Occipital lobe (tissue), 1 donor: ENCODE measurements at regions not wholly inside any gene's neighbourhood (a gene's known extent, or its start where the extent isn't known, plus 50 kb on each side); places are given as distances from the start of the nearest gene placed in this dataset.

ENCODE experiments used
- DNase-seq: peaks from one replicate; lab custom pipeline; 2025; lab: John Stamatoyannopoulos, UW

DNA sequence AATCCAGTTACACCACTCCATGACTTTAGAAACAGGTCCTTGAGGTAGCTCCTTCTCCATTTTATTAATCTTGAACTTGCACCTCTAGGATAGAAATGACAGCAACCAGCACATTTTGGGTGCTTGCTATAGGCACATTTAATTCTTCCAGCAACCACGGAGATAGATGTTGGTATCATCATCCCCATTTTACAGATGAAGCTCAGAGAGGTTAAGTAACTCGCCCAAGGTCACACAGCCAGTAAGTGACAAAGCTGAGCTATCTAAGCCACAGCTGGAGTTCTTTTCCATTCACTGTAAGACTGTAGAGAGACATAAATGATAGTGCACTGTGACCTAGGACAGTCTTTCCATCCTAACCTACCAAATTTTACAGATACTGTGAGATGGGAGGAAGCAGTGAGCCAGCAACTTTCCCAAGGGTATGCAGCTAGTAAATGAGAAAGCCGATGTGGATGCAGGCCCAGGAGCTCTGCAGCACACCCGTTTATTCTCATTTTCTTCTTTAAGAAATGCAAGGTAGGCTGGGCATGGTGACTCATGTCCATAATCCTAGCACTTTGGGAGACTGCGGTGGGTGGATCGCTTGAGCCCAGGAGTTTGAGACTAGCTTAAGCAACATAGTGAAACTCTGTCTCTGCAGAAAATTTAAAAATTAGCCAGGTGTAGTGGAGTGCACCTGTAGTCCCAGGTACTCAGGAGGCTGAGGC, 103.2 kb downstream of the TBX5 start:
- no peak for DNase-seq

DNA sequence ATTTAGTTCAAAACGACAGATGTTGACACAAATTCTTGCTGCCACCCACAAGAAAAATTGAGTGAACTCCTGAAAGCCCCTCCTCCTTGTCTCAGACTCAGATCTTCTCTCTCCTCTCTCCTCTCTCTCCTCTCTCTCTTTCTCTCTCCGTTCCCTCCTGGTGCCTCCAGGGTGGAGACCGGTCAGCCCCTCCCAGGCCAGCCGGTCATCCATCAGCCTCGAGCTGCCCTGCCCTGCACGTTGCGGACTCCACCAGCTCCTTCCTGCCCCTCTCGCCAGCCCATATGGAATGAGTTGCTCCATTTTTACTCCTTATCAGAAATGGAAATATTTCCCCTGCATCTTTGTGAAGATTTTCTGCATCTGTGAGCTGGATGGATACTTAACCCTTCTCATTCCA, 103.8 kb downstream of the TBX5 start:
- DNase-seq, result no peak

DNA sequence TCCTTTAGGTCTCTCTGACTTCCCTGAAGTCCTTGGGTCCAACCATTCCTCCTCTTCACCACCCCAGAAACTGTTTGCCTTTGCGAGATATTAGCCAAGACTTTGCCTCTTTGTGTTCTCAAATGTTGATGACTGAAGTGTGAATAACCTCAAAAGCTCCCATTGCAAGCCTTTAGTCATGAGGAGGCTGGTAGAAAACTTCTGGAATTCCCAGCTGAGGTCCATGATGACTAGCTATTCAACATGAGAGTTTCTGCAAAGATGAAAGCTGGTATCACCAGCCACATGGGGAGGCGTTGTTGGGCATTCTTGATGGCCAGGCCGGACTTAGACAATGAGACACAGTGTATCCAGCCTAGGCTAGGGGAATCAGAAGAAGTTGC, 111.7 kb downstream of the TBX5 start:
- DNase-seq, result no peak

DNA sequence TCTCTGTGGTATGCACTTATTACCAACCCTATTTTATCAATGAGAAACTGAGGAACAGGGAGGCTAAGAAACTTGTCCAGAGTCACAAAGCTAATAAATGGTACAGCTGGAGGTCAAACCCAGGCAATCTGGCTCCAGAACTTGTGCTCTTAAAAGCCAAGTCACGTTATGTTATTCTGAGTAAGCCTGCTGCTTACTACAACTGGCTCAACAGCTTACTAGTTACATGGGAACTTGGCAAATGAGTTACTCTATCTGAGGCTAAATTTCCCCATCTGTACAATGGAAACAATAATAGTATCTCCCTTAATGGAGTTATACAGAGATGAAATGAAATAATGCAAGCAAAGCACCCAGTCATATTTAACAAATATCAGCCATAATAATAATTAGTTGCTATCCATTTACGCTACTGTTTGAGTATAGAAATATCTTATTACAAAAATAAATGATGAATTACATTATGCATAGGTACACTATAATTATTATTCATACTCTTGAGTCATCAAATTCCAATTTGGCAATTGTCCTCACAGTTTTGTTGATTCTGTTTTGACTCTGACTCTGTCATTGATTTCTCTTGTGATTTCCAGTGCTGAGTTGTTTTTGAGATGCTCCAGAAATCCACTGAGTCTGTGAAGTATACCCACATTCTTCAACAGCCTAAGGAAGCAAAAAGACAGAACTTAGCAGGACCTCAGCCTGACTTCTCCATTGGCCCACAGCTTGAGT, 112.2 kb downstream of the TBX5 start:
- DNase-seq, result no peak

DNA sequence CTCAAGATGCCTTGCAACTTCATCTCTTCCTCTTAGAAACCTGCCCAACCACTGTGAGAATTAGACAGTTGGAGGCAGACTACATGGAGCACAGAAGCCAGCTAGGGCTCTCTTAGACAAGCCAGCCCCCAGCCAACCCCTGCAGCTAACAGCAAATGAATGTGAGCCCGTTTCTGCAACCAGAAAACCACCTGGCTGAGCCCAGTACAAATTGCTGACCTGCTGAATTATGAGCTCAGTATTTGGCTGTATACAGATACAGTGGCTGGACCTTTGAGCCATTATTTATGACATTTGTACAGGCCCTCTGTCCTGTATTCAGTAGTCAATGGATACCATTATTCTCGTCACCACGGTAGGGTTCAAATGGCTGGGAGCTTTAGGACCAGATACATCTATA, 112.9 kb downstream of the TBX5 start:
- DNase-seq, result no peak

DNA sequence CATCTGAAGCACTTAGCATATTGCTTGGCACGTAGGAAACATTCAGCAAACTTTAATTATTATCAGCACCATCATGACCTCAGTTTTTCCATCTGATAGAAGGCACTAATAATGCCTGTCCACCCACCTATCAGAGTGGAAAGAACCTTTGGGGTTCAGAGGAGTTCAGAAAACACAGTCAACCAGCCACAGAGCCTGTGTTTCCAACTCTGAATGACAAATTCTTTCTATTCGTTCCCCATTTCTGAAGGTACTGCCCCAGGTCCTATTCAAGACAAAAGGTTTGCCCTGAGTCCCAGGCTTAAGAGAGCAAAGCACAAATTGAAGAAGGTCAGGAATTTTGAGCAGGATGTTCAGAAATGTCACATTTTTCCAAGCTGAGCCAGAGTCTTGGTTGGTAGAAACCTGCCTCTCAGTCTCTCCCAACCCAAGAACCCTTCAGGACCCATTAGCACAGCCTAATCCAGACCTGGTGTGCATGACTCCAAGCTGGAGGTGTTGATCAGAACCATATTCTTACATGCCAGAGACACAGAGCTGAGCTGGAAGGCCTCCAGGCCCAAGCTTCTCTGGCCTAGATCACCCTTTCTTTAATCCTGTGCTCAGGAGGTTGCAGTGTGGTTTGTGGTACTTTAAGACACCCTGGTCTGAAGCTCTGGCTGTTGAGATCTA, 114.4 kb downstream of the TBX5 start:
- no peak for DNase-seq

DNA sequence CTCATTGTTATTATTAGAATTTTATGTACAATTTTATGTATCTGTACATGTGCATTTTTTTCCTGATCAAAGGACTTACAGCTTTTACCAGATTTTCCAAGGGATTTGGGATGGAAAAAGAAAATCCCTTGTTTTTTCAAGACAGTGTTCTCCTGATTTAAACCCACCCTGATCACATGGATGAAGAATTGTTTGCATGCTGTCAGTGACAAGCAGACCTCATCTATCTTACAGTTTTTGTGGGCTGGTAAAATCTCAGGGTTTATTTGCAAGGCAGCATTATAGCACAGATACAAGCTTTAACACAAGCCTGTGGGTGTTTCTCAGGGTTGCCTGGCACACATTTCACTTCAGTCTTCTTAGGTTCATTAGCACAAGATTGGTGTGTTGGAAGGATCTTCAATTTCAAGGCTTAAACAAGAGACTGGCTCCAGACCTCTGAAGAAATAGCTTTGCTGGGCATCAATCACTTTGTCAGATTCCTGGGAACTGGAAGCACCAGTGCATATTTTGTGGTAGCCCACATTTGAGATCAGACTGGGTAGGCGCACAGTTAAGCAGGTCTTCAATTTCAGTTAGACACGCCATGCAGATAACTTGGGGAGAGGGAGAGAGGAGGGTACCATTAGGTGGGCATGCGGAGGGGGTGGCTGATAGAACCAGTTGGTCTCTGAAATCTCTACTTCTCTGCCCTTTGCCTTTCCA, 118.0 kb downstream of the TBX5 start:
- DNase-seq, result no peak

DNA sequence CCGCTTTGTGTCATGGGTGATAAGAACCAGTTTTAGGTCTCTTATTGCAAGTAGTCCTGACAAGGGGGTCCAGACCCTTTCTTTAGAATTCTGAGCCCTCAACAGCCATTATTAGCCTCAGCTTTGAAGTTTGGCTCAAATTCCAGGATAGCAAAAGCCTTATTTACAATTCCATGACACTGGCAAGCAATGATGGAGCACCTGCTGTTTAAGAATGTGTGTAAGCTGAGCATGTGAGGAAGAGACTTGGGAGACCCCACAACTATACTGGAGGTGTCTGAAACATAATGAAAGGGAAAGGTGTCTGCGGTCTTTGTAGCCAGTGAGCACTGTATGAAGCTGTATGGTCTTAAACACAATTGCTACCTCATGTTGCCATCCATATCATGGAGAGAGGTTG, 119.8 kb downstream of the TBX5 start:
- no peak for DNase-seq

DNA sequence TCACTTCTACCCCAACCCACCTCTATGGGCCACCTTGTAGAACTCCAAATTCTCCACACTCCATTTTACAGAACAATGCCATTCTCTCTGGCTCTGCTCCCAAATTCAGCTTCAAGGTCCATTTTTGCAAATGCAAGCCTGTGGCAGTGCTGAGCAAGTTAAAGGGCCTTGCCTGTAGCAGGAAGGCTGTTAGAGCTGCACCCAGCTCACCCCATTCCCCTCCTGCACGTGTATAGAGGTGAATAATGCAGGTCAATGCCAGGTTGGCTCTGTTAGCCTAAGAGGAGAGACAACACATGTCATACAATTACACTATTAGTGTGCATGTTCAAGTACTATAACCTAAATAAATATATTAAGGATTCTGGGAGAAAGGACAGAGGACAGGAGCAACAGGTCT, 120.4 kb downstream of the TBX5 start:
- DNase-seq, result no peak

DNA sequence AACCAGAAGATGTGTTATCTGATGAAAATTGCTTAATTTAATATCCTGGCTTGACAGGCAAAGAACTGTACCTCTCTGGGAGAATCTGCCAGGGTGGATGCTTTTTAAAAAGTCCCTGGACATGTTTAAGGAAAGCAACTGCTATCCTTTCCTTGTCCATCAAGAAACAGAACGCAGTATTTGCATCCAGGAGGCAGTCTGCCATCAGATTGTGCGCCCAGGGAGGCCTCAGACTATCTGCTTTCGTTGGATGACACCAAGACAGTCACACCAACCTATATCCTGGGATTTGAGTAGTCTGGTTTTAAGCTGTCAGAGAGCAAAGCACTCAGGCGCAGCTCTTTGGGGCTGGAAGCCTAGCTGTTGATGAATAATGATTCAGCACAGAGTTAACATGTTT, 121.9 kb downstream of the TBX5 start:
- no peak for DNase-seq

DNA sequence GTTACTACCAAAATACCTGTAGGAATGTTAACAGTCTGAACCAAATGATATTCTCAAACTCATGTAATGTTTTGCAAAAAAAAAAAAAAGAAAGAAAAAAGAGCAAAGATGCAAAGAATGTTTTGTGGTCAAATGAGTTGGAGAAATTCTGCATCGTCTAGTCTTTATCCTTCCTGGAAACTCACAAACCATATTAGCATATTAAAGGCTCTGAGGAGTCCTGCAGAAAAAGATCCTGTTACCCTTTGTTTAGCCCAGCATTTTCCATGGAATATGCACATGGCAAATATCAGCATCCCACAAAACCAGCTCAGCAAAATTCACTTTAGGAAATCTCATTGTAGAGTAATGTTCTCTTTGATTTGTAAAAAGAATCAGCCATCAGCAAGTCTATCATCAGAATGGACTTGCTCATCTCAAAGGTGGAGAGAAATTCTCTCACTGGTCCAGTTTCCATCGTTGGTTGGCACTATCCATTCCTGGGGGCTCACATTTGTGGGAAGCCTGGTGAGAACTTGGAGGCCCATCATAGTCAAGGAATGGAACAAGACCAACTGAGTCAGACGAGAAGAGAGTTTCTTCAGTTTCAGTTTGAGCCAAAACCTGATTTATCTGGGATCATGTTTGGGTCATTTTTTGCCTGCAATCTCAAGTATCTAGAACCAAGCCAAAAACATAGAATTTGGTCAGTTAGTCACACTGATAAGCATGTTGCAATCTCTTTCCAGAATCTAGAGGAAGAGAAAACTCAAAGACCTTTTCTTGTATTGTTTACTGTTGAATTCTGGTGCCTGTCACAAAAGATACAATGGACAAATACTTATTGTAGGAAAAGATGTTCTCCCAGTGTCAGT, 129.8 kb downstream of the TBX5 start:
- DNase-seq, result no peak

DNA sequence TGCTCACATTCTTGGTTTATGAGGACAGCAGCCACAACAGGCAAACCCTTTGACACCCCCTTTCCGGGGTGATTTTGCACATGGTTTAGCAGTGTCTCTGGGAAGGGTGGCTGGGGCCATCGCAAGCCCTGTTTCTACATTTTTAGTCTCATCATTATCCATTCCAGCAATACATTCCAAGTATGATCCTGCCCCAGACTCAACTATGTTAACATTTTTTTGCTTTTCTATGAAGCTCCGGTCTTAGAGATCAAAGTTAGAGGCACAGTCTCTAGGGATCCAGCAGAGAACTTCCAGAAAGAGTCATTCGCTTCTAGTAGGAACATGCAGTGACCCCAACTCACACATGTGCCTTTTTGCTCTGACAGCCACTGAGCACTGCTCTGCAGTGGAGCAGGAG, 130.9 kb downstream of the TBX5 start:
- DNase-seq, result no peak

DNA sequence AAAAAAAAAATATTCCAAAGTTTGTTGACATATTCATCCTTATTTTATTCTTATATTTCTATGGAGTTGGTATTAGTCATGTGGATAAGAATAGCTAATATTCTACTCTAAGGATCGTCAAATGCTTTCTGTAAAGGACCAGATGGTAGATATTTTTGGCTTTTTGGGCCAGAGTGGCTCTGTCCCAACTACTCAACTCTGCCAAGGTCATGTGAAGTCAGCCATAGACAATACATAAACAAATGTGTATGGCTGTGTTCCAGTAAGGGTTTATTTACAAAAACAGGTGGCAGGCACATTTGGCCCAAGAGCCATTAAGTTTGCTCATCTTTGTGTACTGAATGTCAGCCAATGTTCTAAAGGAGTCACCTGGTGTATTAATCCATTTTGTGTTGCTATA, 131.8 kb downstream of the TBX5 start:
- no peak for DNase-seq

DNA sequence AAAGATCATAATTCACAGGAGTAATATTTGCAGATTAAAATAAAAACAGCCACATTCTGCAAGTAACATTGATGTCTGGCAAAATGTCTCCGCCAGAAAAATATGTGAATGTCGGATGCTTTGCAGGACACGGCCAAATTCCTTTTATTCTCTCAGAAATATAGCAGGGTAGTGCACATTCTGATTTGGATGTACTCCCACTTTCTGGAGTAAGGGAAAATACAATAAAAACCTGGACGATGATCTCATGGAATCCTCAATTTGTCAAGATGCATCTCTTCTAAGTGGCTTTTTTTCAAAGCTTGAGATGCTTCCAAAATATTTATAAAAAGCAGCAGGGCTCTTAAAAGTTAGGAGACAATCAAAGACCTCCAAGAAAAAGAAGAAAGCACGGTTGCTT, 133.3 kb downstream of the TBX5 start:
- no peak for DNase-seq

DNA sequence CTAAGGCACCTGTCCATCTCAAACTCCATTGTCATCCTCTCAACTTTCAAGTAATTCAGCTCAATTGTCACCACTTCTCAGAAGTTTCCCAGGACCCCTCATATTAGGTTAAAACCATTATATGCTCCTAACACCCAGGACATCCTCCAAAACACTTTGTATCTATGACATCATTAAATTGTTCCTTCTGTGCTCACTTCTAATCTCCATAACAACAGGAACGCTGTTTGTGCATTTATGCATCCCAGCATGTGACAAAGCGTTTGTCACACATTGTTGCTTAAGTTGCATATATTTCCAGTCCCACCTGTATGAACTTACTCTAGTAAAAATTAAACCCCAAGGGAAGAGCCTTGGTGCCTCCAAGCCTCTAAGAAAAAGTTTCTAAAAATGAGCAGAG, 133.9 kb downstream of the TBX5 start:
- no peak for DNase-seq

DNA sequence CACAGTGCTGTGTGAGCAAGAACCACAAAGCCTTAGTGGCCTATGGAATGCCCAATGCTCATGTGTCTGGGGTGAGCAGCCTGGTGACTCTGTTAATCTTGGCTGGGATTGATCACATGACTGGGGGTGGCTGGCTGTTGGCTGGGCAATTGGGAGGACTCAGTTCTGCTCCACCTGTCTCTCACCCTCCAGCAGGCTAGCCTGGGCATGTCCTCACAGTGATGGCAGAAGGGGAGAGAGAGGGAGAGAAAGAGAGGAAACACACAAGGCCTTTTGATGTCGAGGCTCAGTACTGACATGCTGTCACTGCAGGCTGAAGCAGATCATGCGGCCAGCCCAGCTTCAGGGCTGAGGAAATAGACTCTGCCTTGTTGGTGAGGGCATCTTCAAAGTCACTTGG, 136.8 kb downstream of the TBX5 start:
- DNase-seq, result no peak

DNA sequence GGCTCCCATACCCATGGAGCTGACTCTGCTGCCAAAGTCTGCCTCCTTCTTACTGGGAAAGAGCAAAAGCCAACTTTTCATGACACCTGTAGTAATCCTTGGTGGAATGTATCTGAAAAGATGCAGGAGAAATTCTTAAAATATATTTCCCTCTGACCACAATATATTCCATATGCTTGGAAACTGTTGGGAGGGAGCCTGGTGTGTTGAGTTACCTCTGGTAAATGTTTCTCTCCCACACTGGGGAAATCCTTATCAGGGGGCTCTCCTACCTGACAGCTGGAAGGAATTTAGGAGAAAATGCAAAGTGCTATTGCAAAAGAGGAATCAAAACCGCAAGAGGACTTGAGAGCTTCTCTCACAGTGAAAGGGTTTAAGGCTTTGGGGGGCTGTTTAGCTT, 139.4 kb downstream of the TBX5 start:
- DNase-seq, result no peak

DNA sequence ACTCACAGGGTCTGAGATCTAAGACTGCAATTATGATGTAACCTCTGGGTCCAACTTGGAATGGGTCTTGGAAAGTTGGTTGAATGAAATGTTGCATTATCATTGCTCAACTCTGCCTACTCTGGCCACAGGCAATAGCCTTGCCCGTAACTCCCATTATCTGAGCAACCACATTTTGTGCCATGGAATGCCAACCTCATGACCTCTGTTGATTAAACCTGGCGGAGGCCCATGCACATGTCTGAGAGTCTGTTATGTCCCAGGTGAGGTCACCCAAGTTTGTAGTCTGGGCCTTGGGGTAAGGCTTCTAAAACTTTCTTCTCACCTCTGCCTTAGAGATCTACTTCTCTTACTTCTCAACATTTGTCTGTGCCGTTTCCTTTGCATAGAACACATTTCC, 140.9 kb downstream of the TBX5 start:
- no peak for DNase-seq

DNA sequence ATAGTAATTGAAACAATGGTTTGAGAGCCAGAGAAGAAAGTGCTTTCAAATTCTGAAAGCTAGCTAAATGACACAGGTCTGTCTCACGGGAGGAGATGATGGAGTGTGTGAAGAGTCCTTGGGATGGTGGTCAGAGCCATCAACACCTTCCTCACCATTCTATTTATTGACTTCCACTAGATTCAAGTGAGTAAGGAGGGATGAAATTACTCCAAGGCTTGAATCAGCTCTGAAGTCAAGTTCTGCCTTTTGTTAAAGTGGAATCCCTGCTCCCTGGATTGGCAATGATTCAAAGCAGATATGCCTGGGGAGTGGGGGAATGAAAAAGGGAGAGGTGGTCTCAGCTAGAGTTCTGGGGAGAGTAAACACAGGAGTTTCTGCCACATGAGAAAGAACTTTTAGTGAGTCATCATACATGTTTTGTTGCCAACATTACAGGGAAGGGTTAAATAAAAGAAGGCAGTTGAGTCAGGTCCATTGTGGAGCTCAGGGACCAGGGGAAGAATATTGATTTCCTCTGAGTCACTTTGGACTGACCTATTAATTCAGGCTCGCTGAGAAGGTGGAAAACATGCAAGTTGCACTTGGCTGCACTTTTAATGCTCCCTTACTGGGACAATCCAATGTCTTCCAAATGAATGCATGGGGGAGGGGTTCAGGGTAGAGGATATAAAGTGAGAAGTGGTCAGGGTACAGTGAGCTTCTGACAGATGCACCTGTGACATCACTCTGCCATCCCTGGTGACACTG, 142.7 kb downstream of the TBX5 start:
- DNase-seq, result no peak

DNA sequence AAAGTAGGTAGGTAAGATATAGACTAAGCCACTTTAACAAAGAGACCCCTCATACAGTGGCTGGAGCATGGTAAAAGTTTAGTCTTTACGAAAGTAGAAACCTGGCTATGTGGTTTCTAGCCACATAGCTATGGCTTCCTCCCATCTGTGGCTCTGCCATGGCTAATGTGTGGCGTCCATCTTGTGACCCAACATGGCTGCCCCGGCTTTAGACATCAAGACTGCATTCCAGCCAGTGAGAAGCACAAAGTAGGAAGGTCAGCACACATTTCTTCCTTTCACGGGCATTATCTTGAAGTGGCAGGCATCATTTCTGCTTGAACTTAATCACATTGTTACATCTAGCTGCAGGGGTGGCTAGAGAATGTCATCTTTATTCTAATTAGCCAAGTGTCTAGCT, 148.3 kb downstream of the TBX5 start:
- no peak for DNase-seq

DNA sequence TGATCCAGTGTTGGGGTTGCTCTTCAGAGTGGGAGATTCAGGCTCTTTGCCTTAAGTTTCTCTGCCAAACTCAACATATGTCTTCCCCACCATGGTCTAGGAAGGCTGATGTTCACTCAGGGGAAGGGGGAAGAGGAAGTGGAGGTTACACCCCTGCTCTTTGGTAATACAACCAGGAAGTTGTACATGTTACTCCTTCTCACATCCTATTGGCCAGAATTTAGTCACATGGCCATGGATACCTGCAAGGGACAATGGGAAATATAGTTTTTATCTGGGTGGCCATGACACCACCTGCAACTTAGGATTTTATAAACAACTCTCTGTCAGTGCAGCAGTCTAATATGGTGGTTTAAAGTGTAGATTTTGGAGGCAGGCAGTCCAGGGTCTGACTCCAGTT, 150.9 kb downstream of the TBX5 start:
- DNase-seq, result no peak
